Islet precursor cell (in vitro differentiated cells): ENCODE measurements at regions not wholly inside any gene's neighbourhood (a gene's known extent, or its start where the extent isn't known, plus 50 kb on each side); places are given as distances from the start of the nearest gene placed in this dataset.
"Not testable (repeated sequence)": the region's sequence is repeated elsewhere in the genome, so short reads cannot be mapped to it uniquely, and the experiment has no call there.

Source experiments
- DNase-seq: peaks from one replicate; pipeline ENCODE4 v3.0.0-alpha.2; 2018

- DNase-seq: peak; percentile 84
Observed at GRCh38 chr5:17401470-17402288, 96.4 kb upstream of the TAF11L2 start.

GRCh38 chr5:17402289-17403121 is 95.5 kb upstream of the TAF11L2 start:
- DNase-seq: peak; percentile 62

- no peak for DNase-seq
Observed at GRCh38 chr5:17403695-17404490, 94.1 kb upstream of the TAF11L2 start.

- DNase-seq: no peak
Observed at GRCh38 chr5:17405976-17406375, 92.1 kb upstream of the TAF11L2 start.

- no peak for DNase-seq
Observed at GRCh38 chr5:17406423-17406838, 91.6 kb upstream of the TAF11L2 start.

- DNase-seq: no peak
Observed at GRCh38 chr5:17411436-17412402, 86.3 kb upstream of the TAF11L2 start.

GRCh38 chr5:17412760-17413671 is 85.0 kb upstream of the TAF11L2 start:
- DNase-seq: no peak

- no peak for DNase-seq
Observed at GRCh38 chr5:17413691-17414090, 84.3 kb upstream of the TAF11L2 start.

GRCh38 chr5:17415321-17415758 is 82.7 kb upstream of the TAF11L2 start:
- DNase-seq: peak; percentile 87

GRCh38 chr5:17416374-17416773 is 81.7 kb upstream of the TAF11L2 start:
- DNase-seq: not testable (repeated sequence)

GRCh38 chr5:17424674-17425073 is 73.4 kb upstream of the TAF11L2 start:
- DNase-seq: no peak

GRCh38 chr5:17425385-17426070 is 72.5 kb upstream of the TAF11L2 start:
- DNase-seq: no peak

GRCh38 chr5:17426104-17426749 is 71.8 kb upstream of the TAF11L2 start:
- DNase-seq: no peak

GRCh38 chr5:17428176-17428800 is 69.7 kb upstream of the TAF11L2 start:
- DNase-seq: no peak

- no peak for DNase-seq
Observed at GRCh38 chr5:17429353-17429752, 68.7 kb upstream of the TAF11L2 start.

GRCh38 chr5:17430241-17430640 is 67.8 kb upstream of the TAF11L2 start:
- DNase-seq: no peak

- no peak for DNase-seq
Observed at GRCh38 chr5:17431272-17432050, 66.6 kb upstream of the TAF11L2 start.

- no peak for DNase-seq
Observed at GRCh38 chr5:17432569-17432968, 65.5 kb upstream of the TAF11L2 start.
